GM18870 (cell line): ENCODE measurements at regions not wholly inside any gene's neighbourhood (a gene's known extent, or its start where the extent isn't known, plus 50 kb on each side); places are given as distances from the start of the nearest gene placed in this dataset.

Experiments used
- ATAC-seq: cut with Tn5 transposase; IDR thresholded peaks from one replicate; pipeline ENCODE4 v1.9.1; 2021; ENCODE audit warnings: moderate library complexity; ENCODE audit not compliant: unreplicated experiment

DNA sequence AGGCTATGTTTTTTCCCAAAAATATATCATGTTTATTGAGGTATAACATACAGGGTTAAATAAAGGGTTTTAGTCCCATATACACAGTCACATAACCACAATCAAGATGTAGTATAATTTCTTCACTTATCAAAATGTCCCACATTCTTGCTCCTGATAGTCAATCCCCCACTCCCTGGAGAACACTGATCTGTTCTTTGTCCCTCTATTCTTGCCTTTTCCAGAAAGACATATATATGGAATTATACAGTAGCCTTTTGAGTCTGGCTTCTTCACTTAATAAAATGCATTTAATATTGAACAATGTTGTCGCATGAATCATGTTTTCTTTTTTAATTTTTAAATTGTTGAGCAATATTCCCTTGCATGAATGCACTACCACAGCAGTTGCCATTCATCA lies 1059.7 kb downstream of the TSN start:
- no peak for ATAC-seq

DNA sequence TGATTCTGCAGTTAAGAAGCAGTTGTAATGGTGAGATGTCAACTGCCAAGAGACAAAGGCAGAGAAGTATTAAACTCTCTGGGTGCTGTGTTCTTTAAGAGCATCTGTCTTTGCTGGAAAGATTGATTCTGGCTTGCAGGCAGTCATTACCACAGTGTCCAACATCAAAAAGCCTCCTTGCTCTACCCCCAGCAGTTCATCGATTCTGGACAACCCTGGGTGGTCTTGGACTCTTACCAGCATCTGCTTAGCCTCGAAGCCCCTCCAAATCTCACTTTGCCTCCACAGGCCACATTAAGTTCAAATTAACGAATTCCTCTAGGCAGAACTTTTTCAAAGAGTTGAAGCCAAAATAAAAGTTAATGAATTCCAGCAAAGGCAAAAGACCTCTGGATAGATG lies 1061.4 kb downstream of the TSN start:
- no peak for ATAC-seq

DNA sequence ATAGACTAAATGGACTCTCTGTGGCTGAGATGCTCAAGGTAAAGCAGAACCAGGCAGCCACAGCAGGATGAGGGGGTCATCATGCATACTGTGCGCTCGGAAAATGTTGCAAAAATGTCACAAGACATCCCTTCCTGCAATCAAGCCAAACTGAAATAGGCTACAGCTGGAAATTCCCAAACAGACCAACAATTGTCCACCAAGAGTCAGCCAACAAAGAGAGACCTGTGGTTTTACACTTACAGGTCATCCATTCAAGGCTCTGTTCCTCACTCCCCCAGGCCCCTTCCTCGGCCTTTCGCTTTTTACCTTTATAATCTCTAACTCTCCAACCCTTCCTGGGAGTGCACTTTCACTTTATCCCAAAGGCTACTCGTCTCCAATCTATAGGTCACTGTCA lies 1066.9 kb downstream of the TSN start:
- ATAC-seq, result no peak

DNA sequence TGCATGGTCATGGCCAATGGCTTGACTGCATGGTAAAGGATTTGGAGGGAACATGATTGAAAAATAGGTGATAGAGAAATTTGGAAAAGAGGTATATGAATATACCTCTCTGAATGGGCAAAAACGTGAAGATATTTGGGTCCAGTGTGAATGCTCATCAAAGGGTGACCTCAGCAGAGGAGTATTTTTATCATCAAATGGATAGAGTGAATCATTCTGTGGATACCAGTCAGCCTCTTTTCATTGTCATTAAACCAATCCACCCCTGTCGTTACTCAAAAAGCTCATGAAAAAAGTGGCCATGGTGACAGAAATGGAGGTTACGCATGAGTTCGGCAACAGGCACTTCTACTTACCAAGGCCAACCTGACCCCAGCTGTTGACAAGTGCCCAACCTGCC lies 1074.7 kb downstream of the TSN start:
- ATAC-seq, result no peak

DNA sequence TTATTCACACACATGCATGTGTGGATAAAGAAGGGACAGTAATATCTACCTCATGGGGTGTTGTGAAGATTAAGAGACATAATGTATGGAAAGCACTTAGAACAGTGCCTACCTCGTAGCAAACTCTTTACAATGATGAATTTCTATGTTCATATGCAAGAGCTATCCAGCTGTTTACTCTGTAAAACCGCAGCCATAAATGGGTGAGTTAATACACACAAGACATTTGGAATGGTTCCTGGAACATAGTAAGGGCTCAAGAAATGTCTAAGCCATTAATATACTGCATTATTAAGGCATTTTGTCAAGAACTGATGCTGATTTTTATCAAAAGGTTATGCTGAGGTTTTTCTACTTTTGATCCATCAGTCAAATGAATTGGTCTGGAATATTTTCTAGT lies 1076.2 kb downstream of the TSN start:
- no peak for ATAC-seq

DNA sequence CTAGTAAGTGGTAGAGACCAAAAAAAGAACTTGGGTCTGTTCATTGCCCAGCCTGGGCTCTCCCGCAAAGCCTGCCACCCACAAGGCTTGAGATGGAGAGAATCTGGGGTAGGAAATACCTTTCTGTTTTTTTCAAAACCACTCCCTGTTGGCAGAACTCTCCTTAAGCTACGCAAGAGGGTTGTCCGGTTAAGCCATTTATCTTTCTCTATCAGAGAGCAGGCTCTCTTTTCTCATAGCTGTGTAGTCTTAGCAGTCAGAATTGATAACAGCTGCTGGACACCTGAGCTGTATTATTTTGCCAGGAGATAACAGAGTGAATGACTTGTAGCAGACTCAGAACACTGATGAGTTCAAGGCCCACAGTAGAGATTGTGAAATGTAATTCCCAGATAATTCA lies 1088.1 kb downstream of the TSN start:
- no peak for ATAC-seq

DNA sequence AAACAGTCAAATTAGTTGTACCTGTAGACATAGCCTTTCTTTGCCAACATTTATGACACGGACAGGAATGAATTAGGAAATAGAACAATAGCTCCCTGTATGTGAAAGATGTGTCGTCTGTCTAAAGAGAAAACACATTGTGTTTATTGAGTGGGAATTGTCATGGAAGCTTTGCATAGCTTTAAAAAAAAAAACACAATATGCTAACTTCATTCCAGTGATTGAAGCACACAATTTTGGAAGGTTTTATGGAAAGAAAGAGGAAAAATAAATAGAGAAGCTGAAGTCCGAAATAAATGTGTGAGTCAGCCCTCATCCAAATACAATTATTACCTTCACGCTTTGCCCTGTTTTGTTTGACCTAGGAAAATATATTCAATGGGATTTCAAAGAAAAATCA lies 1095.7 kb downstream of the TSN start:
- ATAC-seq, result no peak

DNA sequence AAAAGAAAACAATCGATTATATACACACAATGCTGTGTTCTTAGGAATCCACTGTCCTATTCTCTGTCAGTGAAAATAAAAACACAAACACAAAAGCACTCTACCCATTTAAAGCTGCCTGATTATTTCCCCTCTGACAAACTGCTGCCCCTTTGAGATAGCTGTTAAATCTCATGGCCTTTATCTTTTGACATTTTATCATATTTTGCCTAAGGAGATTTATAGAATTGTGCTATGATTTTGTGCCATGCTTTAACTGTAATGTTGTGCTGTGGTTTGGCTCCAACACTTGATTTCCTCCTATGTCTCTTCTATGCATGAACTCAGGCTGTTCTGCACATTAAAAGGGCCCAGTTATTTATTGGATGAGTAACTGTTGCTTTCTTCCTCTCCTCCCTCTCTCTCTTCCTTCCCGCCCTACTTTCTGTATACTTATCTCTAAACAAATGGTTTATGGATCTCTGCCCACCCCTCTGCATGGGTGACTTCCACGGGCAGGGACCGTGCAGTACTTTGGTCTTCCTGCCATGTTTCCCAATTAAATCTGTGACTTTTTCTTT lies 1096.6 kb downstream of the TSN start:
- no peak for ATAC-seq

DNA sequence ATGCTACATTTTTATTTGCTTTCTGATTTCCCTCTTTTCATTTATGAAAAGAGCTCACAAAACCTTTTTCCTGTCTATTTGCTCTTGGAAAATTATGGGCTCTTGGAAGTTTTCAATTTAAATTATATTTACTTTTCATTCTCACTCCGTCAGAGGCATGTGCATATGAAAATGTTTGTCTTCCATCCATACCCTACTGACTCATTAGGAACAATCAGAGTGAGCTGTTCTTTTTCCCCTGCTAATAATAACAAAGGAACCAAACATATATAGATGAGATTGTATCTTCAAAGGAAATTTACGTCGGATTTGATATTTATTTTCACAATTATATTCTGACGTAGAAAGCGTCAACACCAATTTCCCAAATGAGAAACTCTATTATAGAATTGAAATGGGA lies 1101.2 kb downstream of the TSN start:
- no peak for ATAC-seq

DNA sequence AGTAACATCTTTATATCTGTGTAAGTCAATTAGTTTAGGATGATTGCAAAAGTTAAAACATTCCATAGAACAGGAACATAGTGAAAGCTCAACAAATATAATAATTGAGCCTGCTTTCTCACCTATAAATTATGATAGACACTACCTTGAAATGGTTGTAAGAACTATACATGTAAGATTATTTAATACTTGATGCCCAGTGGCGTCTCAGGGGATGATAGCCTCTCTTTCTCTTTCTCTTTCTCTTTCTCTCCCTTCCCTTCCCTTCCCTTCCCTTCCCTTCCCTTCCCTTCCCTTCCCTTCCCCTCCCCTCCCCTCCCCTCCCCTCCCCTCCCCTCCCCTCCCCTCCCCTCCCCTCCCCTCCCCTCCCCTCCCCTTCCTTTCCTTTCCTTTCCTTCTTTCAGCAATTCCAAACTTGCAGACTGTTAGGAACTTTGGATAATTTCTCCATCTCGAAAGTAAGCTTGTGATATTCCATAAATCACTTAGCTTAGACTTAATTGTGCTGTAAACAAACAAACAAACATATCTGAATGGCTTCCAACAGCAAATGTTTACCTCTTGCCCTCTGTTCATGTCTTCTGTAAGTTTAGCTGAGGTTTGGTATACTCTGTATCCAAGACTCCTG lies 1102.7 kb downstream of the TSN start:
- ATAC-seq, result no peak

DNA sequence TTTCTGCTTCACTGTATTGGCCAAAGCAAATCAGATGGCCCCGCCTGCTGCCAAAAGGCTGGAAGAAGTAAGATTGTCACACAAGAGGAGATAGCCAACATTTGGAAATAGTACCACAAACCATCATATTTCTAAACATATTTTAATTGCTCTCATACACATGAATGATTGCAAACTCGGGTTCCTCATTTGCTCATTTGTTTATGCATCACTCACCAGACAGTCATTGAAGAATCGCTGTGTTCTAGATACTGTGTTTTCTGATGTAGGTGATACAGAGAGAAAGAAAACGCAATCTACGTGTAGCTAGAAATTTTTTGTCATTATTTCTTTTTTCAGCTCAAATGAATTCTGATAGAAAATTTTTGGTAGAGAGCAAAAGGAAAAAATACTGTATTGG lies 1103.4 kb downstream of the TSN start:
- ATAC-seq, result no peak

DNA sequence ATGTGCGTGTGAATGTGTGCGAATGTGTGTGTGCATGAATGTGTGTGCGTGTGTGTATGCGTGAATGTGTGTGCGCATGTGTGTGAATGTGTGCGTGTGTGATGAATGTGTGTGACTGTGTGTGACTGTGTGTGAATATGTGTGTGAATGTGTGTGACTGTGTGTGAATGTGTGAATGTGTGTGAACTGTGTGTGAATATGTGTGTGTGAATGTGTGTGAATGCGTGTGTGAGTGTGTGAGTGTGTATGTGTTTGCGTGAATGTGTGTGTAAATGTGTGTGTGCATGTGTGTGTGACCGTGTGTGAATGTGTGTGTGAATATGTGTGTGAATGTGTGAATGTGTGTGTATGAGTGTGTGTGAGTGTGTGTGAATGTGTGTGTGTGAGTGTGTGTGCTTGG lies 1103.8 kb downstream of the TSN start:
- no peak for ATAC-seq

DNA sequence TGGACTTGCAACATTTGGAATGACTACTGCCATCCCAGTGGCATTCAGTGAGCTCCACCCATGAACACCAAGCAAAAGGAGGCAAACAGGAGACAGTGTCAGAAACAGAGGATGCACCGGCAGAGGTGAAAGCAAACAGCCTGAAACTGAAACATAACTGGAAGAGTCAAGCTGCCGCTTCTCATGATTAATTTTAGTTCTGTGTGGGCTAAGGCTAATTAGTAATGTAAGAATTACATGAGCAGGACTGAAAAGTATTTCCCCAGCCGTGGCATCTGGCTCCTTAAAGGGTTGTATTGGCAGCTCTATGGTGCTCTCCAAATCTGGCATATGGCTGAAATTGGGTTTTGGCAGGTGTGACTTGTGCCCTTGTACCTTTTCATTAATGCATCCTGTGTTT lies 1108.1 kb downstream of the TSN start:
- ATAC-seq, result peak; percentile 90

DNA sequence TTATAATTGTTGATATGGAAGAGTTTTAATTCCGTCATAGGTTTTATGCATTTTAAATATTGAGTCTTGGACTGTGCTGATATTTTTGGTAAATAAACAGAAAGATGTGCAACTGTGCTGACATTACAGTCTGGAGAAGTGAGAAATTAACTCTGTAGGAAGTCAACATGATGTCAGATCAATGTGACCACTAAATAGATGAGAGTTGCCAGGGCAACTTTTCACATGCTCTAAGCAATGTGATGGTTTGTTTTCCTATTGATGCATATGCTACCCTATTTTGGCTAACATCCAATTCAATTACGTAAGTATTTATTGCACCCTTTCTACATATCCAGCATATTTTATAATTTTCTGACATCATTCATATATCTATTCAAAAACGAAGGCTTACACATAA lies 1109.3 kb downstream of the TSN start:
- no peak for ATAC-seq

DNA sequence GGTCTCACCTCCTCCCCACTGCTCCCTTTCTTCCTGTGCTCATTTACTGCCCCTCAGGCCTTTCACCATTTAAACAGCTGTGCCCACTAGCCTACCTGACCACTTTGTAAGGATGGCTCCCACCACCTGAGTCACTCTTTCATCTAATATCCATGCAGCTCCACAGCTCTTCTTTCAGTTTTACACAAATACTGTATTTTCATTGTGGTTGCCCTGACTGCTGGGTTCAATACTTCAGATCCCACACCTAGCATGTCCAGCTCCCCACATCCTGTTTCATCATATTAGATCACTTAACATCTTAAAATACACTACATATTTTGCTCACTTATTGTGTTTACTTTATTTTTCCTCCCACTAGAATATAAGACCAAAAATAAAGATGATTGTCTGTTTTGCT lies 1110.6 kb downstream of the TSN start:
- ATAC-seq, result no peak

DNA sequence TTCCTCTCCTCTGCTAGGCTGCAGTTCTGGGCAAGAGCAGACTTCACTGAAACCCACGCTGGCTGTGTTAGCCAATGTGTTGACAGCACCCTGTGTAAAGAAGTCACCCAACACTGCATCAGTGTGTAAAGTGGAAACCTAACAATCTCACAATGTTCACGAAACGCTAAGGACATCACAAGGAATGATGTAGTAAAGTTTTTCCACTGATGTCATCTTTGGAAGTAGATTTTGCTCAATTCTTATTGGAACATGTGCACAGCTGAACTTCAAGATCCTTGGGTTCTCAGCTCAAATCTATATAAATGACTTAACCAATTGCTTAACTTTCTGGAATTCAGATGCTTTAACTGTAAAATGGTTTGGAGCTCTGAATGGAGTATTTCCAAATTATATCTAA lies 1112.5 kb downstream of the TSN start:
- ATAC-seq, result no peak

DNA sequence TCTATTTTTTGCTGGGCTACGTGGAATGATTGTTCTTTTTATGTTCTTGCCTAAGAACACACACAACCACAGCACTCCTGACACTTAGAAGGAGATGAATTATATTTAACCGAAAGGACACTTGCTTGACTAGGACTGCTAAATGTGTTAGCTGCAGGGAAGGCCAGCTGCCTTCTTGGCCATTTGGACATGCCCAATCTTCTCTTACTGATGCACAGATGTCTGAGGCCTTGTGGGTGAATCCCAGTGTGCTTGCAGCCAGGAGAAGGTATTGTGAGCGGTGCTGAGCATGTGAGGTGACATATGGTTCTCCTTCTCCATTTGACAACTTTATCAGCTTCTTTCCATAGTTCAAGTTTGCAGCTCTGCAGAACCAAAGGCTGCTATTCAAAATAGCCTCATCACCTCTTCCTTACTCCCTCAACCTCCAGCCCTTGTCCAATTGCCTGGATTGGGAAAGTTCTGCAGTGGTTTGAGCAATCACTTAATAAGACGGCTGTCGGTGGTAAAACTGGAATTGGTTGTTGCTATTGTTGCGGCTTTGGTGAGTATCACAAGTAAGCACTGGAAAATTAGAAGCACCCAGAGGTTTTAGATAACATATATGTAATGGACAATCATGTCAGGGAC lies 1113.3 kb downstream of the TSN start:
- no peak for ATAC-seq

DNA sequence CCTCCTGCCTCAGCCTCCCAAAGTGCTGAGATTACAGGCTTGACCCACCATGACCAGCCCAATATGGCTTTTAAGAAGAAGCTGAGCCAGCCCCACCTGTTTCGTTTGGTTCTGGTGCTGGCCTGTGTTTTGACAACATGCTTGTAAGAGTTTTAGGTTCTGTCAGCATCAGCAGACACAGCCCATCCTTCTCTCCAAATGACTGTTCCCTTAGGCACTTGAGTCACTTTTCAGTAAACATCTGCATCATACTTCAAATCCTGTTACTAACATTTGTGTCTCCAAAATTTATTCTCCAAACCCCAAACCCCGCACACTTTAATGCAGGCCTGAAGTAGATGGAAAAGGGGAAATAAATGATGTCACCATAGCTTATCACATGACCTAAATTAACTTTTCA lies 1118.5 kb downstream of the TSN start:
- no peak for ATAC-seq

DNA sequence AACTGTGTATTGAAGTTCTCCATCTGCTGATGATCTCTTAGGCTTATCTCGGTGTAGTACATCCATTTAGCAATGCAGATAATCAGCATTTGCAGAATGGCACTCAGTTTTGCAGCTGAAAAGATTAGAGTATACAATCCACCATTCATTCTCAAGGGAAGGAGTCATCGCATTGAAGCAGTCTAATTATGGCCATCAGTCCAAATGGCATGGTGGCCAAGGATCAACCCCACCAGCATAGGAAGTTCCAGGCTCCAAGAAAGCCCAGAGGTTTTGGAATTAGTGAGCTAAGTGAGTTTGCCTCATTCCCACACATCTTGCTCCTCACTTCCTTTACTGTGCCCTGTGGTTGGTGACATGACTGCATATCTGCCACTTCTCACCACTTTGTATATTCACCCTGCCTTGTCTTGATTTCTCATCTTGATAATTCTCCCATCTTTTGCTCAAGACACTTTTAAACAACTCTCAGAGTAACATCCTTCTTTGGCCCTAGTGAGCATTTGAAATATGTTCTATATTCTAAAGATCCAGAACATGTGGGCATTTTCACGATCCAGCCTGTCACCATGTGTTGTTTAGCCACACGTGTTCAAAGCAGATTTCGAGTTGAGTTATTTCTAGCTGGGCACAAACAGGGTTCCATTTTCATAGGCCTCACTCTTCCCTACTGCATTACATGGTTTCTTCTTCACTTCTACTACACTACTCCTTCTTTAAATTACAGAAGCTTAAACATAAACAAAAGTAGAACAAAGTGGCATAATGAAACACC lies 1119.8 kb downstream of the TSN start:
- no peak for ATAC-seq

DNA sequence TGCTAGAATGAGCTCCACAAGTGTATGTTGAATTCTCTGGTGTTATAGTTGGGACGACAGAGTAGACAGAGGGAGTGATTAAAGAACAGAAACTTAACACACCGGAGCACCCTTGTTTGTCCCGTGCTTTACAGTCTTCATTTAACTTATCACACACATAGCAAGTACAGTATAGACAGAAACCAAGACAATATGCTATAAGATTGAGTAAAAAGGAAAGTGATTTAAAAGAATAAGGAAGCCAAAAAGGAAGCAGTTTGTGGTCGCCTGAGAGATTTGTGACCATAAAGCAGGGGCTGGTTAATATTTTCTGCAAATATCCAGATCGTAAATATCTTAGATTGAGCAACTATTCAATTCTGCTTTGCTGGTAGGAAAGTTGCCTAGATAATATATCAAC lies 1128.4 kb downstream of the TSN start:
- peak; percentile 67 for ATAC-seq

DNA sequence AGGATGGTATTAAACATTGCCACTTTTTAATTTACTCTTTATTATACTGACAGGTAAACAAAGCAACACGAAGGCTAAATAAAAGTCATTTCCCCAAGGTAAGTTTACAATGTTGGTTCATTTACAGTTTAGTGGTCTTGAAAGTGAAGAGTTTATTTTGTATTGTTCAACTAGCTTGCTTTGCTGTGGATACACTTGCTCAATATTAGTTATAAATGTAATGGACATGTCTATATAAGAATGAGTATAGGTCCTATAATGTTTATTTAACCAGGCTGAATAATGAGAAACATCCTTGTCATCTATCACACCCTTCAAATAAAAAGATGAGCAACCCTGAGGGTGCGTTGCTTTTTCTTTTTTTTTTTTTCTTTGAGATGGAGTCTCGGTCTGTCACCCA lies 1129.4 kb downstream of the TSN start:
- ATAC-seq, result no peak

DNA sequence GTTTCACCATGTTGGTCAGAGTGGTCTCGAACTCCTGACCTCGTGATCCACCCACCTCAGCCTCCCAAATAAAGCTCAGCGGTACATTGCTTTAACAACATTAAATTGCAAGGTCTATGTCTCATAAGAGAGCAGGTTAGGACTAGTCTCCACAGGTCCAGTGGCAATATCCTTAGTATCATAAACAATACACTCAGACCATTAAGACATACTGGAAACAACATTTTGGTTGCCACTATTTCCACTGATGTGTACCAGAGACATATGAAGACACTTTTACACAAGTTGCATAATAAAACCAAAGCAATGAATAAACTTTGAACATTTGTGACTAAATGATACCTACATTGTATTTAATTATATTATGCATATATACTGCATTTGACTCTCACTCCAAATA lies 1130.0 kb downstream of the TSN start:
- no peak for ATAC-seq
